PC-9 (cell line): ENCODE measurements at regions not wholly inside any gene's neighbourhood (a gene's known extent, or its start where the extent isn't known, plus 50 kb on each side); places are given as distances from the start of the nearest gene placed in this dataset.

ENCODE experiments used
- BruUV-seq: library from RNA; stranded (reverse); fragments of 400-500 nt; replicated peaks from 2 replicates; lab custom pipeline; 2021; lab: Mats Ljungman, UMichigan
- CTCF ChIA-PET: fragments of 300-600 bp; sonication (Branson Sonifier 250); formaldehyde crosslinking; loops from one replicate; lab custom pipeline; 2022; ENCODE audit warnings: antibody characterized with exemption; lab: Charles Lee
- POLR2A ChIA-PET: fragments of 300-600 bp; sonication (Branson Sonifier 250); formaldehyde crosslinking; loops from one replicate; lab custom pipeline; 2022; ENCODE audit warnings: antibody characterized with exemption; ENCODE audit not compliant: unreplicated experiment; lab: Charles Lee
- DNase-seq, 2 experiments: peaks; one replicate each; pipeline versions ENCODE4 v3.0.0 to v3.0.0-alpha.2; 2015 to 2022; ENCODE audit warnings: mixed read lengths in 1 of 2
- H2AFZ ChIP-seq: fragments of 200-600 bp; sonication (generic); 2 replicates; pipeline ENCODE4 v1.8.1; 2017; ENCODE audit warnings: antibody characterized with exemption
- H3F3A ChIP-seq: fragments of 200-600 bp; sonication (generic); 2 replicates; pipeline ENCODE4 v1.8.1; 2017; ENCODE audit warnings: antibody characterized with exemption, mild to moderate bottlenecking, low read depth; ENCODE audit not compliant: insufficient read depth
- H3K27ac ChIP-seq: fragments of 200-600 bp; sonication (generic); 2 replicates; pipeline ENCODE4 v1.6.1; 2016; ENCODE audit warnings: mixed run types
- H3K27me3 ChIP-seq: fragments of 200-600 bp; sonication (generic); 2 replicates; pipeline ENCODE4 v1.6.1; 2016; ENCODE audit warnings: low read depth, mixed run types; ENCODE audit not compliant: insufficient read depth
- H3K36me3 ChIP-seq: fragments of 200-600 bp; sonication (generic); 2 replicates; pipeline ENCODE4 v1.6.1; 2016; ENCODE audit warnings: low read depth, mixed run types
- H3K4me1 ChIP-seq: fragments of 200-600 bp; sonication (generic); replicated peaks from 2 replicates; pipeline ENCODE4 v1.6.1; 2016; ENCODE audit warnings: mixed run types; ENCODE audit not compliant: insufficient read depth
- H3K4me2 ChIP-seq: fragments of 200-600 bp; sonication (generic); 2 replicates; pipeline ENCODE4 v1.6.1; 2017; ENCODE audit warnings: mixed run types
- H3K4me3 ChIP-seq: fragments of 200-600 bp; sonication (generic); 2 replicates; pipeline ENCODE4 v1.6.1; 2016; ENCODE audit warnings: mixed run types
- H3K79me2 ChIP-seq: fragments of 200-600 bp; sonication (generic); 2 replicates; pipeline ENCODE4 v1.6.1; 2017; ENCODE audit warnings: low read depth, mixed run types
- H3K9me2 ChIP-seq: fragments of 200-600 bp; sonication (generic); 2 replicates; pipeline ENCODE4 v1.8.1; 2017; ENCODE audit warnings: mild to moderate bottlenecking; ENCODE audit not compliant: insufficient read depth
- H3K9me3 ChIP-seq: fragments of 200-600 bp; sonication (generic); 2 replicates; pipeline ENCODE4 v1.8.1; 2016; ENCODE audit warnings: low read depth; ENCODE audit not compliant: insufficient read depth
- H4K20me1 ChIP-seq: fragments of 200-600 bp; sonication (generic); 2 replicates; pipeline ENCODE4 v1.8.1; 2017; ENCODE audit not compliant: insufficient read depth
- CTCF ChIP-seq: fragments of 200-600 bp; sonication (generic); conservative IDR thresholded peaks from 2 replicates; pipeline ENCODE4 v1.6.1; 2017; ENCODE audit warnings: mixed run types, antibody characterized with exemption, mild to moderate bottlenecking, moderate library complexity
- EZH2 ChIP-seq: fragments of 200-600 bp; sonication (generic); IDR thresholded peaks from 2 replicates; pipeline ENCODE4 v1.8.0; 2017; ENCODE audit warnings: antibody characterized with exemption, low read depth
- intact Hi-C: fragments of 100-400 bp; cut with micrococcal nuclease; formaldehyde crosslinking; loops from one replicate; pipeline ENCODE4 v1.10.0; 2022; ENCODE audit not compliant: unreplicated experiment

GRCh38 chr1:30040081-30041019, 683.0 kb downstream of the MATN1 start:
- Histone ChIP-seq H3K27me3 (no peaks in the 10 kb centered on the region), H3K4me2 (no peak overlapping the region), H3F3A (no peaks in the 10 kb centered on the region), H3K79me2 (no peaks in the 10 kb centered on the region), H3K27ac (no peak overlapping the region), H3K4me1 (0 out of 2 replicates have a peak, but pooled peaks cover 5% of the 10 kb centered on the region), H3K9me3 (no peaks in the 10 kb centered on the region), H3K9me2 (no peaks in the 10 kb centered on the region), H3K36me3 (no peaks in the 10 kb centered on the region), H4K20me1 (no peaks in the 10 kb centered on the region), H3K4me3 (no peak overlapping the region), H2AFZ (no peak overlapping the region)
- no TSS peak for BruUV-seq
- POLR2A ChIA-PET = no interaction called here
- TF ChIP-seq CTCF = no peak
- TF ChIP-seq EZH2 = no peak
- intact Hi-C loops = no loop called here
- no peak for DNase-seq
- CTCF ChIA-PET = no interaction called here

GRCh38 chr1:30039354-30040080, 683.9 kb downstream of the MATN1 start:
- intact Hi-C loops = no loop called here
- no peak overlapping the region for H2AFZ ChIP-seq
- CTCF ChIA-PET = no interaction called here
- no peak for DNase-seq
- H3K4me3 ChIP-seq = no peak overlapping the region
- H4K20me1 ChIP-seq = no peaks in the 10 kb centered on the region
- BruUV-seq = no TSS peak
- no peaks in the 10 kb centered on the region for H3F3A ChIP-seq
- H3K36me3 ChIP-seq = no peaks in the 10 kb centered on the region
- no peaks in the 10 kb centered on the region for H3K27me3 ChIP-seq
- H3K79me2 ChIP-seq = no peaks in the 10 kb centered on the region
- 0 out of 2 replicates have a peak, but pooled peaks cover 5% of the 10 kb centered on the region for H3K4me1 ChIP-seq
- H3K9me3 ChIP-seq = no peaks in the 10 kb centered on the region
- no peak overlapping the region; the same call in 1 of the 2 replicates for H3K4me2 ChIP-seq
- no peak overlapping the region for H3K27ac ChIP-seq
- no peak for TF ChIP-seq EZH2
- no peak for TF ChIP-seq CTCF
- no peaks in the 10 kb centered on the region for H3K9me2 ChIP-seq
- POLR2A ChIA-PET = no interaction called here

GRCh38 chr1:30038134-30039025, 685.0 kb downstream of the MATN1 start:
- intact Hi-C loops = no loop called here
- BruUV-seq = no TSS peak
- no peak overlapping the region for H3K27ac ChIP-seq
- ChIA-PET POLR2A (no interaction called here), CTCF (no interaction called here)
- H3K4me3 ChIP-seq = no peak overlapping the region
- H3K4me1 ChIP-seq = 0 out of 2 replicates have a peak, but pooled peaks cover 5% of the 10 kb centered on the region
- no peak overlapping the region for H3K4me2 ChIP-seq
- no peaks in the 10 kb centered on the region for H3K9me2 ChIP-seq
- DNase-seq = no peak
- TF ChIP-seq EZH2 (no peak), CTCF (no peak)
- no peaks in the 10 kb centered on the region for H3K9me3 ChIP-seq
- H3F3A ChIP-seq = no peaks in the 10 kb centered on the region
- no peaks in the 10 kb centered on the region for H3K79me2 ChIP-seq
- H4K20me1 ChIP-seq = no peaks in the 10 kb centered on the region
- H3K36me3 ChIP-seq = no peaks in the 10 kb centered on the region
- H2AFZ ChIP-seq = no peak overlapping the region
- no peaks in the 10 kb centered on the region for H3K27me3 ChIP-seq
